ENCODE measurements at regions not wholly inside any gene's neighbourhood (a gene's known extent, or its start where the extent isn't known, plus 50 kb on each side); places are given as distances from the start of the nearest gene placed in this dataset.

- no peak for TF ChIP-seq FOXM1 (IDR thresholded peaks at IDR 0.05; ENCODE audit: borderline replicate concordance, low read depth)
- no peak for TF ChIP-seq CREB1 (IDR thresholded peaks at IDR 0.05; ENCODE audit: low read depth)
- TF ChIP-seq TCF12 (IDR thresholded peaks at IDR 0.05; ENCODE audit: low read depth), result no peak
- no peak for TF ChIP-seq NFIC (IDR thresholded peaks at IDR 0.05)
- no peak for TF ChIP-seq RAD21 (IDR thresholded peaks at IDR 0.05; ENCODE audit: low read depth)
- no peak for TF ChIP-seq MAX (IDR thresholded peaks at IDR 0.05)
- TF ChIP-seq REST (IDR thresholded peaks at IDR 0.05; ENCODE audit: low read depth), result no peak
- no peak for TF ChIP-seq EGR1 (IDR thresholded peaks at IDR 0.05)
- no peak for TF ChIP-seq CEBPB (IDR thresholded peaks at IDR 0.05)
- no peak for TF ChIP-seq USF1 (IDR thresholded peaks at IDR 0.05)
- TF ChIP-seq TAF1 (IDR thresholded peaks at IDR 0.05; ENCODE audit: low read depth), result no peak
- TF ChIP-seq TEAD4 (IDR thresholded peaks at IDR 0.05), result no peak
Observed at GRCh38 chr6:44642349-44642748, 254.8 kb downstream of the CDC5L start.
